ENCODE measurements at regions not wholly inside any gene's neighbourhood (a gene's known extent, or its start where the extent isn't known, plus 50 kb on each side); places are given as distances from the start of the nearest gene placed in this dataset.

GRCh38 chr22:49564054-49564453 lies 263.6 kb downstream of the BRD1 start:
- TF ChIP-seq CTCF (IDR thresholded peaks at IDR 0.05) (no peak), POLR2A (IDR thresholded peaks at IDR 0.05) (no peak)

All from heart left ventricle (tissue), 13 donors.